HL-60 (cell line): ENCODE measurements at regions not wholly inside any gene's neighbourhood (a gene's known extent, or its start where the extent isn't known, plus 50 kb on each side); places are given as distances from the start of the nearest gene placed in this dataset.

Experiments used
- DNase-seq, 2 experiments: peaks; one replicate each; pipeline ENCODE4 v3.0.0-alpha.2; 2010 to 2020; ENCODE audit warnings: low read depth in 1 of 2, low spot score in 1 of 2
- H3K27ac ChIP-seq: fragments of 250-450 bp; sonication (Bioruptor Pico); replicated peaks from 2 replicates; pipeline ENCODE4 v1.5.1; 2020; ENCODE audit warnings: mild to moderate bottlenecking, moderate library complexity
- H3K27me3 ChIP-seq: fragments of 250-450 bp; sonication (Bioruptor Pico); 2 replicates; pipeline ENCODE4 v1.5.1; 2021; ENCODE audit warnings: mild to moderate bottlenecking, moderate library complexity; ENCODE audit not compliant: insufficient read depth, poor library complexity, severe bottlenecking
- H3K4me3 ChIP-seq: replicated peaks from 2 replicates; pipeline ENCODE4 v1.5.1; 2011; ENCODE audit warnings: mild to moderate bottlenecking, control low read depth, low read length; ENCODE audit not compliant: insufficient read depth
- GABPA ChIP-seq: IDR thresholded peaks from 2 replicates; pipeline ENCODE4 v1.6.1; 2012; ENCODE audit warnings: low read depth
- POLR2AphosphoS5 ChIP-seq: IDR thresholded peaks from 2 replicates; pipeline ENCODE4 v1.6.1; 2012; ENCODE audit warnings: low read depth
- SPI1 ChIP-seq: IDR thresholded peaks from 2 replicates; pipeline ENCODE4 v1.6.1; 2012; ENCODE audit warnings: low read depth, mild to moderate bottlenecking, borderline replicate concordance
- TF ChIP-seq, protein P1 (sequence below): IDR thresholded peaks from 2 replicates; pipeline ENCODE4 v1.6.1; 2012; ENCODE audit warnings: low read depth; ENCODE audit not compliant: insufficient replicate concordance
- TF ChIP-seq, protein P2 (sequence below): IDR thresholded peaks from one replicate; pipeline ENCODE4 v1.5.1; 2011; ENCODE audit warnings: low read length, control low read depth, inconsistent platforms; ENCODE audit not compliant: insufficient read depth

DNA sequence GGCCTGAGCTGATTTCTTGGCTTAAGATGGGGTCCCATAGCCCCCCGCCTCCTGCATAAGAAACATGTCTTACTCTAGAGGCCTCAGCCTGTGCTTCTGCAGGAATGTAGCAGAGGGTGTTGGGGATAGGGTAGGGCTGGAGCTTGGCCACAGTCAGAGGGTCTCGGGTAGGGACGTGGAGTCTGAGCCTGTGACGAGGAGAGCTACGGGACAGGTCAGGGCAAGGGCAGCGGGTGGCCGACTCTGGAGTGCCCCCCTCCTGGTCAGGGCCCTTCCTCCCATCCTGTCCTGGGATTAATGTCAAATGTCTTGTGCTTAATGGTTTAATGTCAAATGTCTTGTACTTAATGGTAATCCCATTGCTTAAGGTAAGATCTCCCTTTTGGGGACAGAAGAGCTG, 130.4 kb downstream of the GLI2 start:
- H3K27ac ChIP-seq = no peak overlapping the region

DNA sequence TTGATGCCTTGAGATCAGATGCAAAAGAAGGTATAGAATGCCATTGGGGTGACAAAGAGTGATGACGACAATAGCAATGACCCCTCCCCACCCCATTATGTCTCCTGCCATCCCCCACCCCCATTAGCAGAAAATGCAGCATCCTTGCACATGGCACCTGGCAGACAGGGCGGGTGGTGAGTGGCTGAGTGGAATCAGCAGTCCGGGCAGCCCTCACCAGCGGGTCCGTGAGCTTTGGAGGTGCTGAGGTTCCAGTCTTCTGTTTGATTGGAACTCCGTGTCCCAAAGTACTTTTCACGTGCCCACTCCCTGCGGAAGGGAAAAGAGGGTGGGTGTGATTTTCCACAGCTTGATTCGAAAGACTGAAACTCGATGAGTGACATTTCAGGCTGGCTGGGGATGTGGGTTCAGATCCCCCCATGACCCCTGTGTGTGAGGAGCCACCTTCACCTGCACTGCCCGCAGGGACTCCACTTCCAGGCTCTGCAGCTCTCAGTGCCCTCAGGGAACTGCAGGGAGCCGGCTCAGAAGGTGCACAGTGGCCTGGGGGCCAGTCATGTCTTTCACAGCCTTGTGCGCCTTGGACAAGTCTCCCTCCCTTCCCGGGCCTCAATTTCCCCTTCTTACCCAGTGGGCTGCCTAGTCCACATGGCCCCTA, 130.9 kb downstream of the GLI2 start:
- DNase-seq = no peak
- Histone ChIP-seq H3K4me3 (no peak overlapping the region), H3K27me3 (peaks cover 14% of the 10 kb centered on the region), H3K27ac (no peak overlapping the region)
- no peak for TF ChIP-seq GABPA

More for the DNA sequence above, 130.4 kb downstream of the GLI2 start:
- H3K4me3 ChIP-seq = no peak overlapping the region
- TF ChIP-seq SPI1 (no peak), POLR2AphosphoS5 (no peak), GABPA (no peak)
- TF ChIP-seq, protein P1, sequence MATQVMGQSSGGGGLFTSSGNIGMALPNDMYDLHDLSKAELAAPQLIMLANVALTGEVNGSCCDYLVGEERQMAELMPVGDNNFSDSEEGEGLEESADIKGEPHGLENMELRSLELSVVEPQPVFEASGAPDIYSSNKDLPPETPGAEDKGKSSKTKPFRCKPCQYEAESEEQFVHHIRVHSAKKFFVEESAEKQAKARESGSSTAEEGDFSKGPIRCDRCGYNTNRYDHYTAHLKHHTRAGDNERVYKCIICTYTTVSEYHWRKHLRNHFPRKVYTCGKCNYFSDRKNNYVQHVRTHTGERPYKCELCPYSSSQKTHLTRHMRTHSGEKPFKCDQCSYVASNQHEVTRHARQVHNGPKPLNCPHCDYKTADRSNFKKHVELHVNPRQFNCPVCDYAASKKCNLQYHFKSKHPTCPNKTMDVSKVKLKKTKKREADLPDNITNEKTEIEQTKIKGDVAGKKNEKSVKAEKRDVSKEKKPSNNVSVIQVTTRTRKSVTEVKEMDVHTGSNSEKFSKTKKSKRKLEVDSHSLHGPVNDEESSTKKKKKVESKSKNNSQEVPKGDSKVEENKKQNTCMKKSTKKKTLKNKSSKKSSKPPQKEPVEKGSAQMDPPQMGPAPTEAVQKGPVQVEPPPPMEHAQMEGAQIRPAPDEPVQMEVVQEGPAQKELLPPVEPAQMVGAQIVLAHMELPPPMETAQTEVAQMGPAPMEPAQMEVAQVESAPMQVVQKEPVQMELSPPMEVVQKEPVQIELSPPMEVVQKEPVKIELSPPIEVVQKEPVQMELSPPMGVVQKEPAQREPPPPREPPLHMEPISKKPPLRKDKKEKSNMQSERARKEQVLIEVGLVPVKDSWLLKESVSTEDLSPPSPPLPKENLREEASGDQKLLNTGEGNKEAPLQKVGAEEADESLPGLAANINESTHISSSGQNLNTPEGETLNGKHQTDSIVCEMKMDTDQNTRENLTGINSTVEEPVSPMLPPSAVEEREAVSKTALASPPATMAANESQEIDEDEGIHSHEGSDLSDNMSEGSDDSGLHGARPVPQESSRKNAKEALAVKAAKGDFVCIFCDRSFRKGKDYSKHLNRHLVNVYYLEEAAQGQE = no peak
- TF ChIP-seq, protein P2, sequence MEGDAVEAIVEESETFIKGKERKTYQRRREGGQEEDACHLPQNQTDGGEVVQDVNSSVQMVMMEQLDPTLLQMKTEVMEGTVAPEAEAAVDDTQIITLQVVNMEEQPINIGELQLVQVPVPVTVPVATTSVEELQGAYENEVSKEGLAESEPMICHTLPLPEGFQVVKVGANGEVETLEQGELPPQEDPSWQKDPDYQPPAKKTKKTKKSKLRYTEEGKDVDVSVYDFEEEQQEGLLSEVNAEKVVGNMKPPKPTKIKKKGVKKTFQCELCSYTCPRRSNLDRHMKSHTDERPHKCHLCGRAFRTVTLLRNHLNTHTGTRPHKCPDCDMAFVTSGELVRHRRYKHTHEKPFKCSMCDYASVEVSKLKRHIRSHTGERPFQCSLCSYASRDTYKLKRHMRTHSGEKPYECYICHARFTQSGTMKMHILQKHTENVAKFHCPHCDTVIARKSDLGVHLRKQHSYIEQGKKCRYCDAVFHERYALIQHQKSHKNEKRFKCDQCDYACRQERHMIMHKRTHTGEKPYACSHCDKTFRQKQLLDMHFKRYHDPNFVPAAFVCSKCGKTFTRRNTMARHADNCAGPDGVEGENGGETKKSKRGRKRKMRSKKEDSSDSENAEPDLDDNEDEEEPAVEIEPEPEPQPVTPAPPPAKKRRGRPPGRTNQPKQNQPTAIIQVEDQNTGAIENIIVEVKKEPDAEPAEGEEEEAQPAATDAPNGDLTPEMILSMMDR = no peak
- no peak for DNase-seq
- peaks cover 16% of the 10 kb centered on the region for H3K27me3 ChIP-seq

DNA sequence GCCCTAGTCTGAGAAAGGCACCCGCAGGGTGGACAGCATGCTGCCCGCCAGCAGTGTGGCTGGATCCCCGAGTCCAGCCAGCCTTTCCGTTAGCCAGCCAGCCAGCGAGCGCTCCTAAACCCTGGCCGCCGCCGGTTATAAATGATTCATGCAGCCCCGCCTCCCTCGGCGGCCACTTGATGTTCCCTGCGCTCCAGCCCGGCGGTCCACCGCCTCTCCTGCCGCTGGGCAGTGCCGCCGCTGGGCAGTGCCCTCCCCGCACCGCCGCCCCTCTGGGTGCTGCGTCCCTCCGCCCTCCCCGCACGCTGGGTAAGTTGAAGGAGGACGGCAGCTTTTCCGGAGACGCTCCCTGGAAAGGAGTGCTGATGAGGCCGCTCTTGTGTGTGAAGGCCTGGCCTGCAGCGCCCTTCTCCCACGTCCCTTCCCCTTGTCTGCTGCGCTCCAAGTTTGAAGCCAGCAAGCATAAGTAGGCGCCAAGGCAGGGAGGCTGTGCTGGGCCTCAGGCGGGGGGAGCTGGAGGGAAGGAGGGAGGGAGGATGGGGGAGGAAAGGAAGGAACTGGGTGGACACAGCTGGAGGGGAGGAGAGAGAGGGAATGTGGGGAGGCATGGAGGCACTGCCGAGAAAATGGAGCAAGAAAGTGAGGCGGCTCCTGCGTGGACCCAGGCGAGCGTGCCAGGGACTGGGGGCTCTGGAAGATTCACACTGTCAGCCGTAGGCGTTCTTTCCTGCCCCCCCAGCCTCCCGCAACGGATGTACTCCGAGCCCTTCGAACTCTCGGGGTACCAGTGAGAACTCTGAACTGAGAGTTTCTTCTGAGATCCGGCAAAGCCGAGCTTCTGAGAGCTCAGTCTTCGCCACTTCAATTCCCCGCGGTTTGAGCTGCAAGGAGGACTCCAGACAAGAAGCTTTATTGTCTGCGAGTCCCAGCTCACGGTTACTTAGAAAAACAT, 131.9 kb downstream of the GLI2 start:
- Histone ChIP-seq H3K27ac (no peak overlapping the region), H3K27me3 (peaks cover 13% of the 10 kb centered on the region), H3K4me3 (no peak overlapping the region)
- TF ChIP-seq, protein P1 = no peak
- TF ChIP-seq POLR2AphosphoS5 (no peak), SPI1 (no peak), GABPA (no peak)
- TF ChIP-seq, protein P2 = no peak
- DNase-seq = no peak

DNA sequence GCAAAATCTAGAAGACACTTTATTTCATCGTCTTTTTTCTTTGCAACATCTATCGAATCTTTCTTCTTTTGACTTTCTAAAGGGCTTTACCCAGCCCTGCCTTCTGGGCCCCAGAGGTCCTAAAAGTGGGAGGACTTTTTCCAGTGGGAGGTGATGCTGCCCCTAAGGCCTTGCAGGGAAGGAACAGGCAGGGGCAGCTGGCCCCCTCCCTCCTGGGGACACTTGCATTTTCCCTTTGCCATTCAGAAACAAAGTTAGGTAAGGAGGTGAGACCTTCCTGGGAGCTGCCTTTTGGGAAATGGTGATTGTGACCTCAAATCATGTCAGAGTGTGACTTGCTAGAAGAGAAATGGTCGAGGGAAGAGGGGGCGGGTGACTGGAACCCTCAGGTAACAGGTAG, 132.7 kb downstream of the GLI2 start:
- no peak for DNase-seq
- no peak overlapping the region for H3K27ac ChIP-seq
- H3K27me3 ChIP-seq = peaks cover 13% of the 10 kb centered on the region
- TF ChIP-seq POLR2AphosphoS5 = no peak
- TF ChIP-seq, protein P2 = no peak
- TF ChIP-seq SPI1 = no peak
- TF ChIP-seq GABPA = no peak
- TF ChIP-seq, protein P1 = no peak
- no peak overlapping the region for H3K4me3 ChIP-seq
